OCI-LY1 (cell line): ENCODE measurements at regions not wholly inside any gene's neighbourhood (a gene's known extent, or its start where the extent isn't known, plus 50 kb on each side); places are given as distances from the start of the nearest gene placed in this dataset.

Source experiments
- CTCF ChIP-seq: fragments of 200-600 bp; sonication (generic), shearing (Covaris generic); IDR thresholded peaks from 2 replicates; pipeline ENCODE4 v1.5.1; 2017; ENCODE audit warnings: mild to moderate bottlenecking, antibody characterized with exemption, low read length, moderate library complexity, mixed read lengths
- EZH2 ChIP-seq: fragments of 200-600 bp; sonication (generic), shearing (Covaris generic); IDR thresholded peaks from 2 replicates; pipeline ENCODE4 v1.8.0; 2017; ENCODE audit warnings: borderline replicate concordance, mixed run types, mild to moderate bottlenecking, antibody characterized with exemption, low read length, moderate library complexity, mixed read lengths

- TF ChIP-seq EZH2 (no peak), CTCF (no peak)
These were observed 131.4 kb upstream of the MYCN start for GRCh38 chr2:15808944-15809343.
